ENCODE measurements at regions not wholly inside any gene's neighbourhood (a gene's known extent, or its start where the extent isn't known, plus 50 kb on each side); places are given as distances from the start of the nearest gene placed in this dataset.
A peak's percentile ranks its signal among the peaks of the same experiment; 100 is the strongest.

DNA sequence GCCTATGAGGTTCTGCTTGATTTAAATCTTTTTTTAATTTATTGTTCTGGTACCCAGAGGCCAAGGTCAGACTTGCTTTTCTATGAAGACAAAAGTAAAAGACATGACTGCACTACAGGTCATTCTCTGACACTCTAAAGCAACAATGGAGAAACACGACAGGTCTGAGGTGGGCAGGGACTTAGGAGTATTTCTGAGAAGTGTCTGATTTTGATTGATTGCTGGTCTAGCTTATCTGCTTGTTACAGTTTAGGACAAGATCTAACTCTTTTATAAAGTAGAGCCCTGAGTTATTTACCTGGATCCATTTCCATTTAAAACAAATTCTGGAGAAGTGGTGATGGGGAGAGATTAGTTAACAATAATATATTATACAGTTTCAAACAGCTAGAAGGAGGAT lies 115.2 kb upstream of the STT3B start:
- DNase-seq (ENCODE audit: low read depth) (no peak), FAIRE-seq (no peak)
- TF ChIP-seq, protein P1, sequence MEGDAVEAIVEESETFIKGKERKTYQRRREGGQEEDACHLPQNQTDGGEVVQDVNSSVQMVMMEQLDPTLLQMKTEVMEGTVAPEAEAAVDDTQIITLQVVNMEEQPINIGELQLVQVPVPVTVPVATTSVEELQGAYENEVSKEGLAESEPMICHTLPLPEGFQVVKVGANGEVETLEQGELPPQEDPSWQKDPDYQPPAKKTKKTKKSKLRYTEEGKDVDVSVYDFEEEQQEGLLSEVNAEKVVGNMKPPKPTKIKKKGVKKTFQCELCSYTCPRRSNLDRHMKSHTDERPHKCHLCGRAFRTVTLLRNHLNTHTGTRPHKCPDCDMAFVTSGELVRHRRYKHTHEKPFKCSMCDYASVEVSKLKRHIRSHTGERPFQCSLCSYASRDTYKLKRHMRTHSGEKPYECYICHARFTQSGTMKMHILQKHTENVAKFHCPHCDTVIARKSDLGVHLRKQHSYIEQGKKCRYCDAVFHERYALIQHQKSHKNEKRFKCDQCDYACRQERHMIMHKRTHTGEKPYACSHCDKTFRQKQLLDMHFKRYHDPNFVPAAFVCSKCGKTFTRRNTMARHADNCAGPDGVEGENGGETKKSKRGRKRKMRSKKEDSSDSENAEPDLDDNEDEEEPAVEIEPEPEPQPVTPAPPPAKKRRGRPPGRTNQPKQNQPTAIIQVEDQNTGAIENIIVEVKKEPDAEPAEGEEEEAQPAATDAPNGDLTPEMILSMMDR (IDR thresholded peaks at IDR 0.05; ENCODE audit: insufficient read depth, low read length, severe bottlenecking) = no peak
- no peaks in the 10 kb centered on the region for H3K36me3 ChIP-seq (ENCODE audit: control insufficient read depth, insufficient read depth, low read length)
- no peak overlapping the region for H3K4me3 ChIP-seq (ENCODE audit: low read depth, low read length)
- peaks cover 2% of the 10 kb centered on the region for H3K27me3 ChIP-seq (ENCODE audit: control insufficient read depth, insufficient read depth, low read length)

DNA sequence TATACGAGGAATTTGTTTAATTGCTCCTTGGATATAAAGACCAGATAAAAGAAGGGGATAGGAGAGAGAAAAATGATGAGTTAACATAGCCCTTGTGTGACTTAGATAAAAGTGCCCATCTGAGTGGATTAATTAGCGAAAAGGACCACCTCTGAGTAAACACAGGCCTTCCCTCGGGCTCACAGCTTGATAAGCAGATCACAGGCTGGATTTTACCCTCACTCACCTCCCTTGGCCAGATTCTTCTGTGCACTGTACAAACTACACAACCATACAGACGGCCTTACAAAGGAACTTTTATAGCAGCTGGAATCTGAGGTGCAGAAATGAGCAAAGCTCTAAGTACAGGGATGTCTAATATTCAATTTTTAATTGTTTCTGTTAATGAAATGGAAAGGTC lies 112.4 kb upstream of the STT3B start:
- no peaks in the 10 kb centered on the region for H3K36me3 ChIP-seq (ENCODE audit: control insufficient read depth, insufficient read depth, low read length)
- H3K4me3 ChIP-seq (ENCODE audit: low read depth, low read length) = no peak overlapping the region
- H3K27me3 ChIP-seq (ENCODE audit: control insufficient read depth, insufficient read depth, low read length) = peaks cover 2% of the 10 kb centered on the region
- TF ChIP-seq, protein P1 (IDR thresholded peaks at IDR 0.05; ENCODE audit: insufficient read depth, low read length, severe bottlenecking) = no peak
- FAIRE-seq (no peak), DNase-seq (ENCODE audit: low read depth) (no peak)

DNA sequence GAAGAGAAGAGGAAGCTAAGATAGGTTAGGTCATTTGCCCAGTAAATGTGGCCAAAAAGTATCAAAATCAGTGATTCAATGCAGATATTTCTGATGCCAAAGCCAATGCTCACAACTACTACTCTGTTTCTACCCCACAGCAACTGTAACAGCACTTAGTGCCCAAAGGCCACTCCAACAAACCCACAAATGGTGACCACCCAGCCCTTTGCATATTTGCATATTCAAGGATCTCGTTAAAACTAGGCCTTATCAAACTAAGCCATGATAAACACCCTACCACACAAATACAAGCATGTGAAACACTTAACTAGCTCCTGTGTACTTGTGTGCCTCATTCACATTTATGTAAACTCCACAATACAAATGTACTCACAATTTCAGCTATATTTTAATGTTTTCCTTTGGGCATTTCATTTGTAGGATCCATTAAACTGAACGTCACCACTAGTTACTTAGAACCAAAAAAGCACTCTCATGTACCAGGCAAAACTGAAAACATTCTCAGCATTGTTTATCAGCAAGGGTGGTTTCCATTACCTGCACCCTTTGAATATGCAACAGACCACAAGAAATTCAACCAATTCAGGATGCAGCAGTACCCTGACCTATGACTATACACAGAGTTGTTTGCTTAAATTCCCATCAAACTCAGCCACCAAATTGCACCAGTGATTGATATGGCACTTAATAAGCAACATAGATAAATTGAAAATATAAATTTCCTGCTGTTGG lies 111.2 kb upstream of the STT3B start:
- no peaks in the 10 kb centered on the region for H3K36me3 ChIP-seq (ENCODE audit: control insufficient read depth, insufficient read depth, low read length)
- no peak overlapping the region for H3K4me3 ChIP-seq (ENCODE audit: low read depth, low read length)
- DNase-seq (ENCODE audit: low read depth) (no peak), FAIRE-seq (no peak)
- peaks cover 2% of the 10 kb centered on the region for H3K27me3 ChIP-seq (ENCODE audit: control insufficient read depth, insufficient read depth, low read length)
- TF ChIP-seq, protein P1 (IDR thresholded peaks at IDR 0.05; ENCODE audit: insufficient read depth, low read length, severe bottlenecking) = no peak

DNA sequence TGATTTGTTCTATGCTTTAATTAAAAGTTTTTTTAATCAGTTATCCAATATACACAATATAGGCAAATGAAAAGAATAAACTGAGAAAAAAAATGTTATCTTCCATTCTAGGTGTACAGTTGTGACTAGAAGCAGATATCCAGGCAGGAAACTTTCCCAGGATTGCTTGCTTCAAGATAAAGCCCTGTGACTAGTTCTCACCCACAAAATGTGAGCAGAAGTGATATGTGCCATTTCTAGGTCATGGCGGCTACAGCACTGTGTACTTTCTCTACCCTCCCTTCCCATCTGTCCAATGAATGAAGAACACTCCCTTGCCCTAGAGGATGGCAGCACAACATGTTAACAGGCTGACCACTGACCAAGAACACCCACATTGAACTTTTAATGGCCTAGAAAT lies 110.5 kb upstream of the STT3B start:
- DNase-seq (ENCODE audit: low read depth) = no peak
- TF ChIP-seq, protein P1 (IDR thresholded peaks at IDR 0.05; ENCODE audit: insufficient read depth, low read length, severe bottlenecking) = no peak
- FAIRE-seq = no peak

DNA sequence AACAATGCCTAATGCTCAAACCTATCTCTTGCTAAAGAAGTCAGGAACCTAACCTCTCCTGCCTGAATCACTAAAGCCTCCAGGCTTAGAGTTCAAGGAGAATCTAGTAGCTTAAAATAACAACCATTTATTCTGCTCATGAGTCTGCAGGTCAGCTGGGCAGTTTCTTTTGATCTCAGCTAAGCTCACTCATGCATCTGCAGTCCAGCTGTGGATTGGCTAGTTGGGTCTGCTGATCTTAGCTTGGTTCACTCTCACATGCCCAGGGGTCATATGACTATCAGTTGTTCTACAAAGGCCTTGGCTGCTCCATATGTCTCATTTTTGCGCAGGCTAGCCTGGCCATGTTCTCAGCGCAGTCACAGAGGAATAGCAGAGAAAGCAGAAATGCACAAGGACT lies 109.2 kb upstream of the STT3B start:
- FAIRE-seq (no peak), DNase-seq (ENCODE audit: low read depth) (peak; percentile 55)
- H3K27me3 ChIP-seq (ENCODE audit: control insufficient read depth, insufficient read depth, low read length) = peaks cover 2% of the 10 kb centered on the region
- no peak overlapping the region for H3K4me3 ChIP-seq (ENCODE audit: low read depth, low read length)
- TF ChIP-seq, protein P1 (IDR thresholded peaks at IDR 0.05; ENCODE audit: insufficient read depth, low read length, severe bottlenecking) = no peak
- no peaks in the 10 kb centered on the region for H3K36me3 ChIP-seq (ENCODE audit: control insufficient read depth, insufficient read depth, low read length)

More for the DNA sequence above, 110.5 kb upstream of the STT3B start:
- no peak overlapping the region for H3K4me3 ChIP-seq (ENCODE audit: low read depth, low read length)
- peaks cover 2% of the 10 kb centered on the region for H3K27me3 ChIP-seq (ENCODE audit: control insufficient read depth, insufficient read depth, low read length)
- no peaks in the 10 kb centered on the region for H3K36me3 ChIP-seq (ENCODE audit: control insufficient read depth, insufficient read depth, low read length)

DNA sequence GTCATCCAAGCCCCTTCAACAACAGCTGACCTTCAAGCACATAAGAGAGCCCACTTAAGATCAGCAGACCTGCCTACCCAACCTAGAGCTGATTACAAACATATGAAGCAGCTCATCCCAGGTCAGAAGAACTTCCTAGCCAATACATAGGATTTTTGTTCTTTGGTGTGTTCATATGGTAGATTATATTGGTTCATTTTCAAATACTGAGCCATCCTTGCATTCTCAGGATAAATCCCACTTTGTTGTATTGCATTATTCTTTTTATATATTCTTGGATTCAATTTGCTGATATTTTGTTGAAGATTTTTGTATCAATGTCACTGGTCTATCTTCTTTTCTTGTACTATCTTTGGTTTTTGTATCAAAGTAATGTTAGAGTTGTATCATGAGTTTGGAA lies 107.3 kb upstream of the STT3B start:
- FAIRE-seq = no peak
- DNase-seq (ENCODE audit: low read depth) = no peak
- H3K4me3 ChIP-seq (ENCODE audit: low read depth, low read length) = no peak overlapping the region
- H3K27me3 ChIP-seq (ENCODE audit: control insufficient read depth, insufficient read depth, low read length) = peaks cover 2% of the 10 kb centered on the region
- no peaks in the 10 kb centered on the region for H3K36me3 ChIP-seq (ENCODE audit: control insufficient read depth, insufficient read depth, low read length)
- TF ChIP-seq, protein P1 (IDR thresholded peaks at IDR 0.05; ENCODE audit: insufficient read depth, low read length, severe bottlenecking) = no peak

All from bronchial epithelial cell (primary cell).